IPS-18a (cell line): ENCODE measurements at regions not wholly inside any gene's neighbourhood (a gene's known extent, or its start where the extent isn't known, plus 50 kb on each side); places are given as distances from the start of the nearest gene placed in this dataset.

ENCODE experiments used
- H3K27ac ChIP-seq: one replicate; pipeline ENCODE4 v1.5.1; 2013; ENCODE audit warnings: low read length
- H3K27me3 ChIP-seq: one replicate; pipeline ENCODE4 v1.6.1; 2013; ENCODE audit warnings: mild to moderate bottlenecking, low read length; ENCODE audit not compliant: control insufficient read depth, insufficient read depth
- H3K36me3 ChIP-seq: one replicate; pipeline ENCODE4 v1.6.1; 2013; ENCODE audit warnings: low read depth, low read length; ENCODE audit not compliant: control insufficient read depth
- H3K4me1 ChIP-seq: one replicate; pipeline ENCODE4 v1.6.1; 2013; ENCODE audit warnings: low read depth, low read length; ENCODE audit not compliant: control insufficient read depth
- H3K4me3 ChIP-seq: one replicate; pipeline ENCODE4 v1.5.1; 2013; ENCODE audit warnings: low read length
- H3K9ac ChIP-seq: one replicate; pipeline ENCODE4 v1.6.1; 2013; ENCODE audit warnings: mild to moderate bottlenecking, low read length, moderate library complexity
- H3K9me3 ChIP-seq: one replicate; pipeline ENCODE4 v1.6.1; 2013; ENCODE audit warnings: low read depth, low read length; ENCODE audit not compliant: control insufficient read depth

DNA sequence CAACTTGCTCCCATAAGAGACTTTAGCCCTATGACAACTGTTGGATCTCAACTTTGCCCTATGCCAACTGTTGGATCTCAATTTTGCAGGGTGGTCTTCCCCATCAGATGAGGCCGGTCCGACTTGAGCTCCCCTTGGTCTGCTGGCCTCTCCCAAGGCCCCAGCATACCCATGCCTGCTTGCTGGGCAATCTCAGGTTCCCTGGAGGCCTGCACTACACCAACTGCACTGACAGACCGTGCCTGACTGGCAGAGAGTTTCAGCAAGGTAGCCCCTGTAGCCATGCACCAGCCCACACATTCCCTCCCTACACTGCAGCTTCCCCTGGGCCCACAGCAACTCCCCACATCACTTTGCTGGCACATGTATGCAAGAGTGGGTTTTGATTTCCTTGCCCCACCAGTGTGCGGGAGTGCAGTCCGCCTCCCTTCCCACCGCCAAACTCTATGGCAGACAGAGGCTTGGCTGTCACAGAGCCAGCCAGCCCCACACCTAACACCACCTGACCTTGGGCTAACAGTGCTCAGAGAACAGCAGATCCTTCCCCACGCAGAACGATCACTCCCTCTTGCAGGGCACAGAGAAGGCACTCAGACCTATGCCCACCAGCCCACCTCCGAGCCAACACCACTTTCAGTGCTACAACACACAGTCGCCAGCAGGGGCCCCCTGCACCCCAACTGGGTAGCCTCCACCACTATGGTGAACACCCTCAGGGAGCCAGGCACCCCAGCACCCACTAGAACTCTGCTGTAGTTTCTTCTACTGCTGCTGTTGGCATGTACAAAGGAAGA, 279.9 kb upstream of the COX7C start:
- no peak overlapping the region for H3K9ac ChIP-seq
- H3K36me3 ChIP-seq: no peaks in the 10 kb centered on the region
- H3K27ac ChIP-seq: no peak overlapping the region
- H3K9me3 ChIP-seq: no peaks in the 10 kb centered on the region
- no peaks in the 10 kb centered on the region for H3K27me3 ChIP-seq
- no peaks in the 10 kb centered on the region for H3K4me1 ChIP-seq
- H3K4me3 ChIP-seq: no peak overlapping the region

- no peak overlapping the region for H3K4me3 ChIP-seq
- no peaks in the 10 kb centered on the region for H3K27me3 ChIP-seq
- no peaks in the 10 kb centered on the region for H3K36me3 ChIP-seq
- H3K9me3 ChIP-seq: no peaks in the 10 kb centered on the region
- H3K27ac ChIP-seq: no peak overlapping the region
- H3K9ac ChIP-seq: no peak overlapping the region
- no peaks in the 10 kb centered on the region for H3K4me1 ChIP-seq
Measured at GRCh38 chr5:86354664-86355063, 263.1 kb upstream of the COX7C start.

DNA sequence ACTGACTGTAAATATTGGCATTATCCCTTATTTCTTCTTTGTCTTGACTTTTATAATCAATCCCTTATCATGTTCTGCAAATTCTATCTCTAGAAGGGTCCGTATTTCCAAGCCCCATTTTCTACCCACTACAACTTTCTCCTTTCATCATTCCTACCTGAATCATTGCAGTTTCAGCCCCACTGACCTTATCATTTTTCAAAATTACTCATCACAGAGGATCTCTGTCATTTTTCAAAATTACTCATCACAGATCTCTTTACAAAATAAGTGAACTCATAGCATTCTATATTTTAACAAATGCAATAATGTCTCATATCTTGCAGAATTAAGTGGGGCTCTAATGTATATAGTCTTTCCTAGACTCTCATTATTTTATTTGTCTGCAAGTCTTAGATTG, 256.9 kb upstream of the COX7C start:
- Histone ChIP-seq H3K36me3 (no peaks in the 10 kb centered on the region), H3K9me3 (no peaks in the 10 kb centered on the region), H3K27ac (no peak overlapping the region), H3K27me3 (no peaks in the 10 kb centered on the region), H3K4me3 (no peak overlapping the region), H3K4me1 (no peaks in the 10 kb centered on the region), H3K9ac (no peak overlapping the region)

DNA sequence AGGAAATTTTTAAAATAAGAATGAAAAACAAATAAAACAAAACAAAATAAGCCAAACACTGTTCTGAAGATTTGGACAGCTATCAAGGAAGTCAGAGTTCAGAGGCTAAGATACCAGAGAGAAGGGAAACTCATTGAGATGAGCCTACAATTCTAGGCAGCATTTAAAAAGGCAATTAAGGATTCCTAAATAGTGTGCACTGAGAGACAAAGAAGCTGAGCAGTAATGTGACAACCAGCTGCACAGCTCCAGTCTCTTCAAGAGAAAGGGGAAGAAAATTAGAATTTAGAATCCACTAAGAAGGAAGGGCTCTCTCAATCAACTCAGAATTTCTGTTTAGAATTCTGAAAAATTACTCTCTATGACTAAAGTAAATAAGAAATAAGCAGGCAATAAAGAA, 246.7 kb upstream of the COX7C start:
- Histone ChIP-seq H3K36me3 (no peaks in the 10 kb centered on the region), H3K4me1 (no peaks in the 10 kb centered on the region), H3K27ac (no peak overlapping the region), H3K9ac (no peak overlapping the region), H3K9me3 (no peaks in the 10 kb centered on the region), H3K27me3 (no peaks in the 10 kb centered on the region), H3K4me3 (no peak overlapping the region)

GRCh38 chr5:86374611-86375010, 243.1 kb upstream of the COX7C start:
- Histone ChIP-seq H3K27me3 (no peaks in the 10 kb centered on the region), H3K9me3 (no peaks in the 10 kb centered on the region), H3K36me3 (no peaks in the 10 kb centered on the region)

GRCh38 chr5:86376214-86376613, 241.5 kb upstream of the COX7C start:
- Histone ChIP-seq H3K27me3 (no peaks in the 10 kb centered on the region), H3K4me1 (no peaks in the 10 kb centered on the region), H3K36me3 (no peaks in the 10 kb centered on the region), H3K9ac (no peak overlapping the region), H3K9me3 (no peaks in the 10 kb centered on the region), H3K27ac (no peak overlapping the region), H3K4me3 (no peak overlapping the region)

More at GRCh38 chr5:86374611-86375010, 243.1 kb upstream of the COX7C start:
- no peaks in the 10 kb centered on the region for H3K4me1 ChIP-seq
- no peak overlapping the region for H3K4me3 ChIP-seq
- no peak overlapping the region for H3K27ac ChIP-seq
- no peak overlapping the region for H3K9ac ChIP-seq

DNA sequence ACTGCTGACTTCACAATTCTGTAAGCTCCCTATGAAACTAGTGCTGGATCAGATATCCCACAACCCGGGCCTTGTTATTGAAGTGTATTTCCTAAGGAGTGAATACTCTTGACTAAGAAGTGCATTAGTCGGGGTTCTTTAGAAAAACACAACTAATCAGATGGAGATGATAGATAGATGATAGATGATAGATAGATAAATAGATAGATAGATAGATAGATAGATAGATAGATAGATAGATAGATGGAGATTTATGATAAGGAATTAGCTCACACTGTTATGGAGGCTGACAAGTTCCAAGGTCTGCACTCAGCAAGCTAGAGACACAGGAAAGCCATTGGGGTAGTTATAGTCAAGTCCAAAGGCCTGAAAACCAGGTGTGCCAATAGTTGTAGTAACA, 214.6 kb upstream of the COX7C start:
- no peak overlapping the region for H3K27ac ChIP-seq
- H3K4me3 ChIP-seq: no peak overlapping the region
- no peaks in the 10 kb centered on the region for H3K27me3 ChIP-seq
- H3K36me3 ChIP-seq: no peaks in the 10 kb centered on the region
- no peaks in the 10 kb centered on the region for H3K4me1 ChIP-seq
- no peak overlapping the region for H3K9ac ChIP-seq
- H3K9me3 ChIP-seq: no peaks in the 10 kb centered on the region

- H3K4me3 ChIP-seq: no peak overlapping the region
- H3K27me3 ChIP-seq: no peaks in the 10 kb centered on the region
- no peak overlapping the region for H3K27ac ChIP-seq
- H3K9me3 ChIP-seq: no peaks in the 10 kb centered on the region
- H3K4me1 ChIP-seq: no peaks in the 10 kb centered on the region
- H3K9ac ChIP-seq: no peak overlapping the region
- no peaks in the 10 kb centered on the region for H3K36me3 ChIP-seq
Measured at GRCh38 chr5:86404256-86404655, 213.5 kb upstream of the COX7C start.

DNA sequence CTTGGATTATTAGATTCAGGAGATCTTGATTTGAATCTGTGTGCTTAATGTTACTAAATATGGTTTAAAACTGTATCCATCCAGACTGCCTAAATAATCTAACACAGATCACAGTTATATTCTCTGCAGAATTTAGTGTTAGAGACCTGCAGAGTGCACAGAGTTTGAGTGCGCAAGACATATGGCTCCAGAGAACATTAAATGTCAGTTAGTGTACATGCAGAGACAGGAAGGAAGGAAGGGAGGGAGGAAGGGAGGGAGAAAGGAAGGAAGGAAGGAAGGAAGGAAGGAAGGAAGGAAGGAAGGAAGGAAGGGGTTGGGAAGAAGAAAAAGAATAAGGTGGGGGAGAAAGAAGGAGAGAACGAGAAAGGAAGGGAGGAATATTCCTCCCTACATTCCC, 210.0 kb upstream of the COX7C start:
- Histone ChIP-seq H3K4me3 (no peak overlapping the region), H3K27me3 (no peaks in the 10 kb centered on the region), H3K27ac (no peak overlapping the region), H3K9me3 (no peaks in the 10 kb centered on the region), H3K36me3 (no peaks in the 10 kb centered on the region), H3K9ac (no peak overlapping the region), H3K4me1 (no peaks in the 10 kb centered on the region)

GRCh38 chr5:86411596-86411995, 206.1 kb upstream of the COX7C start:
- H3K4me3 ChIP-seq: no peak overlapping the region
- H3K9me3 ChIP-seq: no peaks in the 10 kb centered on the region
- no peak overlapping the region for H3K27ac ChIP-seq
- H3K27me3 ChIP-seq: no peaks in the 10 kb centered on the region
- no peaks in the 10 kb centered on the region for H3K36me3 ChIP-seq
- no peak overlapping the region for H3K9ac ChIP-seq
- no peaks in the 10 kb centered on the region for H3K4me1 ChIP-seq

DNA sequence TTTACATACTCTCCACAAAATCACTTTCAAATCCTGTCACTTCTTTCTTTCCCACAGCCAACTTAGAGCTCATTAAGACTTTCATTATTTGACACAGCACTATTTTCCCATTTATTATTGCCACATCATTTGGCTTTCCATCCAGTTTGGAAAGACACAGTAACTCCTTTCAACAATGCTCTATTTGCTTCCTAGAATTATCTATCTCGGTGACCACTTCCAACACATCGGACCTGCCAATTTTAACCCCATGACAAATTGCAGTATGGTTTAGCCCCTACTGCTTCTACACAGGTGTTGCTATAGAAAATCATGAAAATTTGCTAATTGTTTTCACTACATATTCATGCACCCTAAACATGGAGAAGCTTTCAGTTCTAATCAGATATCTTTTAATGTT, 190.6 kb upstream of the COX7C start:
- no peaks in the 10 kb centered on the region for H3K4me1 ChIP-seq
- H3K27ac ChIP-seq: no peak overlapping the region
- no peak overlapping the region for H3K4me3 ChIP-seq
- H3K36me3 ChIP-seq: no peaks in the 10 kb centered on the region
- no peaks in the 10 kb centered on the region for H3K27me3 ChIP-seq
- H3K9me3 ChIP-seq: no peaks in the 10 kb centered on the region
- no peak overlapping the region for H3K9ac ChIP-seq

GRCh38 chr5:86439593-86440110, 178.1 kb upstream of the COX7C start:
- no peaks in the 10 kb centered on the region for H3K27me3 ChIP-seq
- H3K9ac ChIP-seq: no peak overlapping the region
- H3K4me1 ChIP-seq: peaks cover 9% of the 10 kb centered on the region
- no peaks in the 10 kb centered on the region for H3K9me3 ChIP-seq
- no peaks in the 10 kb centered on the region for H3K36me3 ChIP-seq
- no peak overlapping the region for H3K4me3 ChIP-seq
- no peak overlapping the region for H3K27ac ChIP-seq
